H54 (cell line): ENCODE measurements at regions not wholly inside any gene's neighbourhood (a gene's known extent, or its start where the extent isn't known, plus 50 kb on each side); places are given as distances from the start of the nearest gene placed in this dataset.

ENCODE experiments used
- DNase-seq: peaks from one replicate; pipeline ENCODE4 v3.0.0; 2011; ENCODE audit warnings: low spot score, mixed read lengths; ENCODE audit not compliant: insufficient read length
- FAIRE-seq: peaks from 3 replicates; lab custom pipeline; 2011; peaks lifted over from hg19 to GRCh38; lab: Jason Lieb, UNC
- POLR2A ChIP-seq: IDR thresholded peaks from 2 replicates; pipeline ENCODE4 v1.6.1; 2011; ENCODE audit warnings: low read depth, mild to moderate bottlenecking, low read length

GRCh38 chr6:126738146-126738545 lies 380.3 kb upstream of the RSPO3 start:
- no peak for TF ChIP-seq POLR2A

GRCh38 chr6:126738641-126739040 lies 379.8 kb upstream of the RSPO3 start:
- no peak for FAIRE-seq
- no peak for TF ChIP-seq POLR2A
- DNase-seq = no peak

More at GRCh38 chr6:126738146-126738545, 380.3 kb upstream of the RSPO3 start:
- FAIRE-seq = no peak
- DNase-seq = no peak

GRCh38 chr6:126743076-126743475 lies 375.4 kb upstream of the RSPO3 start:
- DNase-seq (no peak), FAIRE-seq (no peak)
- no peak for TF ChIP-seq POLR2A

- FAIRE-seq (no peak), DNase-seq (no peak)
- TF ChIP-seq POLR2A = no peak
These were observed 370.5 kb upstream of the RSPO3 start for GRCh38 chr6:126747728-126748540.

- FAIRE-seq = no peak
These were observed 364.9 kb upstream of the RSPO3 start for GRCh38 chr6:126753606-126754005.

GRCh38 chr6:126761854-126762253 lies 356.6 kb upstream of the RSPO3 start:
- FAIRE-seq (no peak), DNase-seq (no peak)
- no peak for TF ChIP-seq POLR2A

More at GRCh38 chr6:126753606-126754005, 364.9 kb upstream of the RSPO3 start:
- no peak for DNase-seq
- TF ChIP-seq POLR2A = no peak

- TF ChIP-seq POLR2A = no peak
- DNase-seq (no peak), FAIRE-seq (no peak)
These were observed 354.4 kb upstream of the RSPO3 start for GRCh38 chr6:126764104-126764503.

- FAIRE-seq = no peak
- no peak for TF ChIP-seq POLR2A
- no peak for DNase-seq
These were observed 353.8 kb upstream of the RSPO3 start for GRCh38 chr6:126764671-126765070.

- FAIRE-seq (no peak), DNase-seq (no peak)
- TF ChIP-seq POLR2A = no peak
These were observed 351.7 kb upstream of the RSPO3 start for GRCh38 chr6:126766820-126767219.

- no peak for TF ChIP-seq POLR2A
- FAIRE-seq = no peak
- no peak for DNase-seq
These were observed 350.8 kb upstream of the RSPO3 start for GRCh38 chr6:126767711-126768110.

GRCh38 chr6:126770176-126770575 lies 348.3 kb upstream of the RSPO3 start:
- TF ChIP-seq POLR2A = no peak
- FAIRE-seq (no peak), DNase-seq (no peak)

GRCh38 chr6:126773112-126773805 lies 345.2 kb upstream of the RSPO3 start:
- DNase-seq (no peak), FAIRE-seq (no peak)
- TF ChIP-seq POLR2A = no peak

- FAIRE-seq (no peak), DNase-seq (no peak)
- TF ChIP-seq POLR2A = no peak
These were observed 339.1 kb upstream of the RSPO3 start for GRCh38 chr6:126779331-126779730.

GRCh38 chr6:126781582-126781981 lies 336.9 kb upstream of the RSPO3 start:
- FAIRE-seq (no peak), DNase-seq (no peak)
- no peak for TF ChIP-seq POLR2A

GRCh38 chr6:126784161-126784790 lies 334.2 kb upstream of the RSPO3 start:
- DNase-seq (no peak), FAIRE-seq (no peak)
- no peak for TF ChIP-seq POLR2A
